ENCODE measurements at regions not wholly inside any gene's neighbourhood (a gene's known extent, or its start where the extent isn't known, plus 50 kb on each side); places are given as distances from the start of the nearest gene placed in this dataset.

- TF ChIP-seq POLR2AphosphoS5 (IDR thresholded peaks at IDR 0.05) = no peak
- no peak for TF ChIP-seq EP300 (IDR thresholded peaks at IDR 0.05)
- TF ChIP-seq CTCF (IDR thresholded peaks at IDR 0.05) = no peak
Observed at GRCh38 chr13:58235454-58235853, 603.9 kb downstream of the PCDH17 start.

All from upper lobe of left lung (tissue), 4 donors.